KBM-7 (cell line): ENCODE measurements at regions not wholly inside any gene's neighbourhood (a gene's known extent, or its start where the extent isn't known, plus 50 kb on each side); places are given as distances from the start of the nearest gene placed in this dataset.

Experiments
- DNase-seq: peaks from one replicate; pipeline ENCODE4 v3.0.0-alpha.2; 2015
- in situ Hi-C: fragments of 300-500 bp; cut with MboI; formaldehyde crosslinking; loops from 2 replicates; pipeline ENCODE4 v1.14.3; 2020; ENCODE audit warnings: low sequenced_read_pairs, low pct_unique_long_range_greater_than_20kb, mixed read lengths

DNA sequence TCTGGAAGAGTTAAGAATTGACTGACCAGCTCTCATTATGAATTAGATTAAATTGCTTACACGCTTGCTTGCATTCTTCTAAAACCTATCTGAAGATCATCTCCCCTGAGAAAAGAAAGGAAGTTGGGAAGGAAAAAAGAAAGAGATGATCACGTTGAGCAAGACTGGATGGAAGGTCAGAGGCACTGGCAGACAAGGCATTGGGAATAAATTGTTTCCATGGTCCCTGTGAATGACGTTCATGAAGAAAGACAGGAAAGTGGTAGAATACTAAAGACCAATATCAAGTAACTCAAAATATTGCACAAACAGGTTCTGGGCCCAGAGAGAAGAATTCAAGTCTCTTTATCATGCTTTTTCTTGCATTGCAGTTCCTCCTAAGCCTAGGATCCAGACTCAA lies 1045.4 kb upstream of the MAP3K7 start:
- in situ Hi-C loops, result no loop called here
- DNase-seq, result no peak

DNA sequence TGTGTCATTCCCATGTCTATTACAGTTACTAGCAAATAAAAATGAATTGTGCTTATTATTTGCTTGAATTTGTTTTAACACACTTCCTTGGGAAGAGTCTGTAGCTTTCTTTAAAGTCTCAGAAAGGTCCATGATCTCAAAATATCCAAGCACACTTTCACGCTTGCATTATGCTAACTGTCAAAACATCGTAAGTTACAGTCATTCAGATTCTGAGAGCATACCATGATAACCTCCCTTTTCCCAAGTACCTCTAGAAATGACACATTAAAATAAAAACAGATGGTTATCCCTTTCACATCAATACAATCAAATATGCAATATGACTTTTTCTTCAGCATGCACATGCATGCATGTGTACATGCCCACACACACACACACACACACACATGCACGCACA lies 1044.4 kb upstream of the MAP3K7 start:
- in situ Hi-C loops, result no loop called here
- no peak for DNase-seq

DNA sequence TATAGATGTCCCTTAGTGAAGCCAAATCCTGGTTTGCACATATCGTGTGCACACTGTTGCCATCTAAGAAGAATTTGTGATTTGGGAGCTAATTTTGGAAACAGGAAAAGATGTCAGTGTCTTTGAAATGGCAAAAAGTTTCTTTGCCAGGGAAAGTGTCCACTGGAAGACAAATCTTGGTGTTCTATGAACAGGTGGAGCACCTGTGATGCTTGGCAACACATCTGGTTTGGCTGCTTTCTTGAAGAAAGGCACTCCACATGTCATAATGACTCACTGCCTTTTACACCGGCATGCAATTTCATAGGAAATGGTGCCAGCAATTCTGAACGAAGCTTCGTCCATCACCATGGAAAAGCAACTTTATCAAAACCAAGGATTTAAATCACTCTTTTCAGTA lies 1040.0 kb upstream of the MAP3K7 start:
- in situ Hi-C loops, result no loop called here
- no peak for DNase-seq

DNA sequence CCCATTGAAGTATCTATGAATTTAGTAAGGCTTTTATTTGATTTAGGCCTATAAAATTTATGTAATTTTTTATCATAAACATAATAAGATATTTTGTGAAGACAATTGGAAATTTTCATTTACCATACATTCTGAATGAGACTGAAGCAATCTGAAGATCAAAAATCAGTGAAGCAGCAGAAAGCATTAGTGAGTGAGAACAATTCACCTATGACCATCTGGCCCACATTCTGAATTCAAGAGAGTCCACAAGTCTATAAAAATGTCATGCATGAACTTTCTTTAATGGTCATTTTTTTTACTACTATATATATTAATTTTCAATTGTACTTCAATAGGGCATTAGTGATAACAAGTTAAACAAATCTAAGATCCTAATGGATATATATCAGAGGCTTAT lies 1026.6 kb upstream of the MAP3K7 start:
- DNase-seq, result no peak
- in situ Hi-C loops, result no loop called here

DNA sequence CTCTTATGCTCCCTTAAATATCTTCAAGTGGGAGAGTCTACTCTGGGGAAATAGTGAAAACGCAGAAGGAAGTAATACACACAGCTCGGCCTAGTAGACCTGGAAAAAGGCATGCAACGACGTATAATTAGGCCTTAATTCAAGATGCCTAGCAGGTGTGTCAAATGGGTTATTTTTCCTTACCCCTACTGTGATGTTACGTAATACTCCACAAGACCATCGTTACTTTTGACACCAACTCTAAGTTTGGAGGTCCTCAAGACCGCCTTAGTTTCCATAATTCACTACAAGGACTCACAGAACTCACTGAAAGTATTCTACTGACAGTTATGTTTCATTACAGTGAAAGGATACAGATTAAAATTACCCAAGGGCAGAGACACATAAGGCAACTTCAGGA lies 1024.3 kb upstream of the MAP3K7 start:
- no peak for DNase-seq
- in situ Hi-C loops, result no loop called here

DNA sequence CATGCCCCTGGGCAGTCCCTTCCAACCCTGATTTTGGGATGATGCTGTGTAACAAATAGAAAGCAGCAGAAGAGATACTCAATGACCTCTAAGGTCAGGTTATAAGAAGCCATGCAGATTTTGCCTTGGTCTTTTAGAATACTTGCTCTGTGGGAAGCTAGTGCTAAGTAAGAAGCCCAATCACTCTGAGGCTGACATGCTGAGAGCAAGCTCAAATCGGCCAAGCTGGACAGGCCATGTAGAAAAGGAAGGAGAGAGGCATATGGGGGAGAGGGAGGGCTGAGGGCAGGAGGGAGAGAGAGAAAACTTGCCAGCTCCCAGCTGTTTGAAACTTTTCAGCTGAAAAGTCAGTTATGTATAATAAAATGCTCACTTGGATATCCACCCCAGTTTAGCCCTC lies 1021.6 kb upstream of the MAP3K7 start:
- in situ Hi-C loops, result no loop called here
- DNase-seq, result no peak

DNA sequence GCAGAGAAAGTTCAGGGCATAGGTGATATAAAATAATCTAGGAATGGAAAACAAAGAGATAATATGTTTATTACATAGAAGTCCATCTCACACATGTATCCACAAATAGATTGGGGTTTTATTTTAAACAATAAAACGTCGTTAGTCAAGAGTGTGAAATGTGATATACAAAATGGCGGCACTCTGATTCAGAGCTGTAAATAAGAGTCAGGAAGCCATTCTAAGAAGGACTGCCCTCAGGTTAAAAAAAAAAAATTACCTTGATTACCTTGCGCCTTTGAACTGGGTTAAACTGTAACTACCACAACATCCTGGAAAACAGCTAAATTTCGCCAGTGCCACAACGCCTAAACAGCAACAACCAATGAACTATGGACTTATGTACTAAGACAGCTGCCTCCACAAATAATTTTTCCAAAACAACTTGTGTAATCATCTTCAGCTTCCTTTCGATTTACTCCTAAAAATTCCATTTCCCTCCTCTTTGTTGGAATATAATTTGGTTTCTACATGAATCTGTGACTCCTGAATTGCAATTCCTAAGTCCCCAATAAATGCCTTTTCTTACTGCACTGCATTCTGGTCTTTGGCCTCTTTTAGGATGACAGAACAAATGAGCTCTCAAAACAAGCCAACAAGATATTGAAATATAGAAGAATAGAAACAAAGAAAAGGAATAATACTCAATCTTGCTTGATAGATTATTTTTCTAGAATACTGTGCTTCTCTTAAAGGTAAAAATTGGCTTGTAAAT lies 1019.5 kb upstream of the MAP3K7 start:
- in situ Hi-C loops, result no loop called here
- no peak for DNase-seq

DNA sequence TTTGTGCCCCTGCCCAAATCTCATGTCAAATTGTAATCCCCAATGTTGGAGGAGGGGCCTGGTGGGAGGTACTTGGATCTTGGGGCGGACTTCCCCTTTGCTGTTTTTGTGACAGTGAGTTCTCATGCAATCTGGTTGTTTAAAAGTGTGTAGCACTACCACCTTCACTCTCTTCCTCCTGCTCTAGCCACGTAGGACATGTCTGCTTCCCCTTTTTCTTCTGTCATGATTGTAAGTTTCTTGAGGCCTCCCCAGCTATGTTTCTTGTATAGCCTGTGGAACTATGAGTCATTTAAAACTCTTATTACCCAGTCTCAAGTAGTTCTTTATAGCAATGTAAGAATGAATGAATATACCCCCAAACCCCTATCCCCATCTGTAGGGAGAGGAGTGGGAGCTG lies 1013.7 kb upstream of the MAP3K7 start:
- DNase-seq, result peak; percentile 70
- in situ Hi-C loops, result no loop called here

DNA sequence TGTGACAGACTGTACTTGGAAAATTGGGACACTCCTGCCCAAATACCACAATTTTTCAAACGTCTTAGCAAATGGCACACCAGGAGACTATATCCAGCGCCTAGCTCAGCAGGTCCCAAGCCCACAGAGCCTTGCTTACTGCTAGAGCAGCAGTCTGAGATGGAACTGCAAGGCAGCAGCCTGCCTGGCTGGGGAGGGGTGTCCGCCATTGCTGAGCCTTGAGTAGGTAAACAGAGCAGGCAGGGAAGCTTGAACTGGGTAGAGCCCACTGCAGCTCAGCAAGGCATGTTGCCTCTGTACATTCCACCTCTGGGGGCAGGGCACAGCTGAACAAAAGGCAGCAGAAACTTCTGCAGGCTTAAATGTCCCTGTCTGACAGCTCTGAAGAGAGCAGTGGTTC lies 1003.3 kb upstream of the MAP3K7 start:
- DNase-seq, result no peak
- in situ Hi-C loops, result no loop called here

DNA sequence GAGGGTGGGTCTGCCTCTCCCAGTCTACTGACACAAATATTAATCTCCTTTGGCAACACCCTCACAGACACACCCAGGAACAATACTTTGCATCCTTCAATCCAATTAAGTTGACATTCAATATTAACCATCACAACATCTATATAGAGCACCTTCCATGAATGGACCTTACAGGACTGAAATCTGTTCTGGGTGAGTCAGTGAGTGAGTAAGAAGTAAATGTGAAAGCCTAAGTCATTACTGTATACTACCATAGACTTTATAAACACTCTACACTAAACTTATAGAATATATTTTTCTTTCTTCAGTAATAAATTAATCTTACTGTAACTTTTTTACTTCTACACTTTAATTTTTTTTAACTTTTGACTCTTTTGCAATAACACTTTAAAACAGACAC lies 993.8 kb upstream of the MAP3K7 start:
- in situ Hi-C loops, result no loop called here
- no peak for DNase-seq

DNA sequence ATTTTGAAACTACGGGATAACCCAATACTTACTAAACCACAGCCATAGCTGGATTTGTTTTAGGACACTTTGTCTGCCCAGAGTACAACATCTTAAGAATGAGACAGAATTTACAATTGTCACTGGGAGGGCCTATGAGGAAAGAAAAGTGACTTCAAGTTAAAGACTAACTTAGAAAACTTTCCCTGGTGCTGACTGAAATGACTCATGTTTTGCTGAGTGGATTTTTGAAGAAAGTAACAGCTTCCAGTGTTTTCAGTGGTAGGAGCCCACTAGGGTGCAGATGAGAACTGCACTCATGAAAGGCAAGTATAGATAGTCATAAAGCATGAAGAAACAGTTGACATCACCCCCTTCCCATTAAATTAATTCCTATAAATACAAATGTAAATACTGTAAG lies 988.2 kb upstream of the MAP3K7 start:
- in situ Hi-C loops, result no loop called here
- DNase-seq, result no peak

DNA sequence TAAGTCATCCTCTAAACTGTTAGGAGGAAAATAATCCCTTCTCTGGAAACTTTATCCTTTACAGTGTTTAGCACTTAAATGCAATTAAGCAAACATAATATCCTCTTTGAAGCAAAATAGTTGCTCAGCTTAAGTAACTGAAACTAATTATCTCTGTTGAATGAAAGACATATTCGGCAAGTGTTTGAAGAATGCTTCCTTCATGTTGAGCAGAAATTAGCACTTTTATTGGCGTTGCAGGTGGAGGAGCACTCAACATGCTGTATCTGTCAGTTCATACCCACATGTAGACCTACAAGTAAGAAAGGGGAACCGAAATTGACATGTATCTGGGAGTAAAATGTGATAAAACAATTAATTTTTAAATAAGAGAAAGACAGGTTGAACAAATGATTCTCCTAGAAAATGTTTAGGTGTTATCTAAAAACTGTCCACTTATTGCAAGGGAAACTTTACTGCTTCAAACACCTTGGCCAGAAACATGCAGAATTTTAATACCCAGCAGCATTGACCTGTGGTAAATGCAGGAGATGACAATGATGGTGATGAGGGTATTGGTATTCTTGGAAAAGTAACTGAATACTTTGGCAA lies 987.0 kb upstream of the MAP3K7 start:
- no peak for DNase-seq
- in situ Hi-C loops, result no loop called here

DNA sequence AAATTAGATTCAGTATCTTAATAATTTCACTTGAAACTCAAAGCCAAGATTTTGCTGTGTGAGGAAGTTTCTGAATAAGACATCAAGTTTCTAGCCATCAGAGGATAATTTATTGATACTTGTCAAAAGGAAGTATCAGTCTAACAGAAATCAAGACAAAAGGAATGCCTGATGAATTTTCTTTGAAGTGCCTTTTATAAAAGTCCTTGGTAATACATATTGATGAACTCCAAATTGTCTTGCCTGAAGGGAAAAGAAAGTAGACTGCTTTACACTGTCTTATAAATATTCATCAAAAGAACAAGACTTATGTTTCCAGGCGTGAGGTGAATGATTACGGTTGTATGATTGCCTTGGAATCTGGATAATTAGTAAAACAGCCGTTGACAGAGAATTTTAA lies 986.0 kb upstream of the MAP3K7 start:
- DNase-seq, result no peak
- in situ Hi-C loops, result no loop called here

DNA sequence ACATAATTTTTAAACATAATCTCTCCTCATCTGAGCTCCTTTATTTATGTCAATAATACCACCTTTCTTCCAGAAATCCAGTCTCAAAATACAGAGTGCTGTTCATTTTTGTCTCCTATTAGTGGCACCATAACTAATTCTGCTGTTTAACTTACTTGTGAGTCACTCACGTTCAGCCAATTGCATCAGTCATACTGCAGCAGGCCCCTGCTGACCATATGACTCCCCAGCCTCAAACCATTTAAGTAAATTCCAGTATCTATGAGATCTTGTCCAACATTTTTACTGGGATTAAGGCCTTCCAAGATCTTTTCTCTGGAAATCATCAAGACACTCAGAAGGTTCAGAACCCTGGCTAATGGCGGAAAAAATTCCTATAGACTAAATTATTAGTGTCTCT lies 982.2 kb upstream of the MAP3K7 start:
- no peak for DNase-seq
- in situ Hi-C loops, result no loop called here

DNA sequence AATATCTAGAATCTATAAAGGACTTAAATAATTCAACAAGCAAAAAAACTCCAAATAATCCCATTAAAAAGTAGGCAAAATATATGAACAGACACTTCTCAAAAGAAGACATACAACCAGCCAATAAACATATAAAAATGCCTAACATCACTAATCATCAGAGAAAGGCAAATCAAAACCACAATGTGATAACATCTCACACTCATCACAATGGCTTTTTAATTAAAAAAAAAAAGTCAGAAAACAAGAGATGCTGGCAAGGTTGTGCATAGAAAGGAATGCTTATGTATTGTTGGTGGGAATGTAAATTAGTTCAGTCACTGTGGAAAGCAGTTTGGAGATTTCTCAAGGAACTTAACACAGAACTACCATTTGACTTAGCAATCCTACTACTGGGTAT lies 979.6 kb upstream of the MAP3K7 start:
- in situ Hi-C loops, result no loop called here

DNA sequence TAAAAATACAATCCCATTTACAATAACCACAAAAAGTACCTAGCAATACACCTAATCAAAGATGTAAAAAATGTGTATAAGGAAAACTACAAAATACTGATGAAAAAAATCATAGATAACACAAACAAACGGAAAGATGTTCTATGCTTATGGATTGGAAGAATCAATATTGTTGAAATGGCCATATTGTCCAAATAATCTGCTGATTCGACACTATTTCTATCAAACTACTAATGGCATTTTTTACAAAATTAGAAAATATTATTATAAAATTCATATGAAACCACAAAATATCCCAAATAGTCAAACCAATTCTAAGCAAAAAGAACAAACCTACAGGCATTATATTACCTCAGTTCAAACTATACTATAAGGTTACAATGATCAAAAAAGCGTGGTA lies 978.3 kb upstream of the MAP3K7 start:
- in situ Hi-C loops, result no loop called here

More for the DNA sequence above, 979.6 kb upstream of the MAP3K7 start:
- no peak for DNase-seq

DNA sequence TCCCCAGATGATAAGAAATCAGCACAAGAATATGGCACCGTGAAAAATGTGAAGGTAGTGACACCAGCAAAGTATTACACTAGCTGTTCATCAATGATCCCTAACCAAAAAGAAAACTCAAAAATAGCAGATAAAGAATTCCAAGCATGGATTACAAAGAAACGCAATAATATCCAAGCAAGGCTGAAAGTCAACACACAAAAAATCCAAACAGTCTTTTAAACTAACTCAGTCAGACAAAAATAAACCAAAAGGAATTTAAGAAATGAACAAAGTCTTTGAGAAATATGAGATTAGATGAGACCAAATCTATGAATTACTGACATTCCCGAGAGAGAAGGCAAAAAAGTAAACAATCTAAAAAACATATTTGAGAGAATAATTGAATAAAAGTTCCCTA lies 976.1 kb upstream of the MAP3K7 start:
- in situ Hi-C loops, result no loop called here
- DNase-seq, result no peak

More for the DNA sequence above, 978.3 kb upstream of the MAP3K7 start:
- no peak for DNase-seq

DNA sequence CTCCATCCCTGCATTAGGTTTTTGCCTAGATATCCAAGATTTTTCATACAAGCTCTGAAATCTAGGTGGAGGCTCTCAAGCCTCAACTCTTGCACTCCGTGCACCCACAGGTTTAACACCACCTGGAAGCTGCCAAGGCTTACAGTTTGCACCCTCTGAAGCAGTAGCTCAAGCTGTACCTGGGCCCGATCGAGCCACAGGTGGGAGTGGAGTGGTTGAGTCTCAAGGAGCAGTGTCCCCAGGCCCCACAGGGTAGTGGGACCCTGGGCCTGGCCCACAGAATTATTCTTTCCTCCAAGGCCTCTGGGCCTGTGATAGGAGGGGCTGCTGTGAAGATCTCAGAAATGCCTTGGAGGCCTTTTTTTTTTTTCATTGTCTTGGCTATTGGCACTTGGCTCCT lies 973.5 kb upstream of the MAP3K7 start:
- no peak for DNase-seq
- in situ Hi-C loops, result no loop called here

DNA sequence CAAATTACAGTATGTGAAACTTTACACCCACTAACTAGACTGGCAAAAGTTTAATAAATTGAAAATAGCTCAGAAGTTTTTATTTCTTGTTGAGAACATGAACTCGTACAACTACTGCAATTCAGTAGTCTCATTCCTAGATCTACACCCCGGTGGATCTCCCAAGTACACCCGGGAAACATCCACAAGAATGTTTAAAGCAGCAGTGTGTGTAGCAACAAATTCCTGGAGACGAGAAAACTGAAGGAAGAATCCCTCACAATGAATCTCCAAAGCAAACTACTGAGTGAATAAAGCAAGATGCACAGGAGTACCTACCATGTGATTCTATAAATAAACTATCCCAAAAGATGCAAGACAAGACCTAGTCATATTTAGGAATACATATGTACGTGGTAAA lies 954.0 kb upstream of the MAP3K7 start:
- no peak for DNase-seq
- in situ Hi-C loops, result no loop called here

DNA sequence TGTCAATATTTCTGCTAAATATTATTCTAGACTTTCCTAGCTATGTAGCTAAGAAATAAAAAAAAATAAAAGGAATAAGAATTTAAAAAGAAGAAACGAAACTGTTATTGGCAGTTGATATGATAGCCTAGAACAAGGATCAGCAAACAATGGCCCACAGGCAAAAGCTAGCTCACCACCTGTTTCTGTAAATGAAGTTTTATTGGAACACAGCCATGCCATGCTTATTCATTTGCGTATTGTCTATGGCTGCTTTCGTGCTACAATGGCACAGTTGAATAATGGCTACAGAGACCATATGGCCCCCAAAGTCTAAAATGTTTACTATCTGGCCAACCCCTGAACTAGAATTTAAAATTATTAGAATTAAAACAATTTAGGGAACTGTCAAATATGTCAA lies 952.6 kb upstream of the MAP3K7 start:
- in situ Hi-C loops, result no loop called here
- no peak for DNase-seq

DNA sequence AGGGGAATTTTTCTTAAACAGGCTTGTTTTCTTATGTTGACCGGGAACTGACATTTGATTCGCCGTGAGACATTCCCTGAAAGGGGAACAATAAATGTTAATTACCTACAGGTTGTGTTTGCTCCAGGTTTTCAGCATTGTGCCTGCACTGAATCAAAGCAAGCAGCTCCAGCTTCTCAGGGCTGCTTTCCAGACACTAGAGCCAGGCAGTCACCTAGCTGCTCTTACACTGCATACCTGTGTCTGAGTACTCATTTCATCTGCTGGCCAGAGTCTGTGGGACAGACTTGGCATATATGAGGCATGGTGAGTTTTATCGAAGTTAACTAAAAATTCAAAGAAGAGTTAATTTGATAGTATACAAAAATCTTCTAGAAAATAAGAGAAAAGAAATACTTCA lies 951.8 kb upstream of the MAP3K7 start:
- in situ Hi-C loops, result no loop called here
- no peak for DNase-seq
